H9 (cell line): ENCODE measurements at regions not wholly inside any gene's neighbourhood (a gene's known extent, or its start where the extent isn't known, plus 50 kb on each side); places are given as distances from the start of the nearest gene placed in this dataset.

Experiments used
- DNase-seq: peaks from one replicate; pipeline ENCODE4 v3.0.0-alpha.2; 2017
- H2AFZ ChIP-seq: one replicate; pipeline ENCODE4 v1.6.1; 2013; ENCODE audit warnings: mild to moderate bottlenecking, low read length, control low read depth, moderate library complexity
- H2AK5ac ChIP-seq: 2 replicates; pipeline ENCODE4 v1.6.1; 2013; ENCODE audit warnings: low read length, control low read depth, mixed read lengths; ENCODE audit not compliant: insufficient read length
- H2BK120ac ChIP-seq: one replicate; pipeline ENCODE4 v1.6.1; 2013; ENCODE audit warnings: low read depth, mild to moderate bottlenecking, low read length, control low read depth, inconsistent platforms; ENCODE audit not compliant: poor library complexity, severe bottlenecking
- H2BK12ac ChIP-seq: 2 replicates; pipeline ENCODE4 v1.6.1; 2013; ENCODE audit warnings: low read length, control low read depth, mixed read lengths, low read depth; ENCODE audit not compliant: insufficient read length
- H2BK15ac ChIP-seq: 2 replicates; pipeline ENCODE4 v1.6.1; 2013; ENCODE audit warnings: low read depth, low read length, control low read depth
- H2BK20ac ChIP-seq: one replicate; pipeline ENCODE4 v1.6.1; 2013; ENCODE audit warnings: low read depth, mild to moderate bottlenecking, low read length, control low read depth, inconsistent platforms; ENCODE audit not compliant: poor library complexity, severe bottlenecking
- H2BK5ac ChIP-seq: 2 replicates; pipeline ENCODE4 v1.6.1; 2013; ENCODE audit warnings: low read length, control low read depth, mixed read lengths; ENCODE audit not compliant: insufficient read length
- H3K14ac ChIP-seq: 2 replicates; pipeline ENCODE4 v1.6.1; 2013; ENCODE audit warnings: low read length, control low read depth; ENCODE audit not compliant: insufficient read depth
- H3K18ac ChIP-seq: 2 replicates; pipeline ENCODE4 v1.6.1; 2013; ENCODE audit warnings: low read depth, mild to moderate bottlenecking, mixed read lengths, low read length, control low read depth; ENCODE audit not compliant: insufficient read length
- H3K23ac ChIP-seq: 2 replicates; pipeline ENCODE4 v1.6.1; 2013; ENCODE audit warnings: low read length, control low read depth, mixed read lengths, low read depth; ENCODE audit not compliant: insufficient read length
- H3K23me2 ChIP-seq: 2 replicates; pipeline ENCODE4 v1.6.1; 2013; ENCODE audit warnings: low read depth, mild to moderate bottlenecking, mixed read lengths, low read length, control low read depth; ENCODE audit not compliant: insufficient read length, poor library complexity, severe bottlenecking
- H3K27ac ChIP-seq: 2 replicates; pipeline ENCODE4 v1.5.1; 2013; ENCODE audit warnings: low read length, control low read depth, mixed read lengths, low read depth; ENCODE audit not compliant: insufficient read length
- H3K27me3 ChIP-seq: 2 replicates; pipeline ENCODE4 v1.6.1; 2013; ENCODE audit warnings: low read length, control low read depth, inconsistent platforms; ENCODE audit not compliant: insufficient read depth
- H3K4ac ChIP-seq: 2 replicates; pipeline ENCODE4 v1.6.1; 2013; ENCODE audit warnings: low read depth, mild to moderate bottlenecking, control low read depth, inconsistent platforms, low read length, moderate library complexity
- H3K4me1 ChIP-seq: 2 replicates; pipeline ENCODE4 v1.6.1; 2013; ENCODE audit warnings: low read length, control low read depth, inconsistent platforms; ENCODE audit not compliant: insufficient read depth
- H3K4me2 ChIP-seq: 2 replicates; pipeline ENCODE4 v1.6.1; 2013; ENCODE audit warnings: low read length, control low read depth, mixed read lengths; ENCODE audit not compliant: insufficient read length, insufficient read depth
- H3K56ac ChIP-seq: 2 replicates; pipeline ENCODE4 v1.6.1; 2013; ENCODE audit warnings: low read depth, mild to moderate bottlenecking, mixed read lengths, low read length, control low read depth; ENCODE audit not compliant: insufficient read length
- H3K79me1 ChIP-seq: 2 replicates; pipeline ENCODE4 v1.6.1; 2013; ENCODE audit warnings: low read depth, mild to moderate bottlenecking, moderate library complexity, low read length, control low read depth, inconsistent platforms; ENCODE audit not compliant: insufficient read depth, poor library complexity, severe bottlenecking
- H3K79me2 ChIP-seq: 2 replicates; pipeline ENCODE4 v1.6.1; 2013; ENCODE audit warnings: low read length, control low read depth, inconsistent platforms; ENCODE audit not compliant: insufficient read depth
- H3K9ac ChIP-seq: 2 replicates; pipeline ENCODE4 v1.6.1; 2013; ENCODE audit warnings: low read length, control low read depth, mixed read lengths; ENCODE audit not compliant: insufficient read length; ENCODE audit errors: extremely low read depth
- H3K9me3 ChIP-seq: one replicate; pipeline ENCODE4 v1.6.1; 2013; ENCODE audit warnings: low read depth, low read length, inconsistent platforms; ENCODE audit not compliant: control insufficient read depth
- H3T11ph ChIP-seq: one replicate; pipeline ENCODE4 v1.6.1; 2013; ENCODE audit warnings: mild to moderate bottlenecking, low read length, control low read depth, inconsistent platforms
- H4K20me1 ChIP-seq: one replicate; pipeline ENCODE4 v1.6.1; 2013; ENCODE audit not compliant: control insufficient read depth, insufficient read length, insufficient read depth
- H4K5ac ChIP-seq: 2 replicates; pipeline ENCODE4 v1.6.1; 2013; ENCODE audit warnings: low read depth, mild to moderate bottlenecking, mixed read lengths, low read length, control low read depth; ENCODE audit not compliant: insufficient read length
- H4K8ac ChIP-seq: replicated peaks from 2 replicates; pipeline ENCODE4 v1.6.1; 2013; ENCODE audit warnings: low read length, control low read depth, mixed read lengths, low read depth; ENCODE audit not compliant: insufficient read length
- H4K91ac ChIP-seq: 2 replicates; pipeline ENCODE4 v1.6.1; 2013; ENCODE audit warnings: low read depth, mild to moderate bottlenecking, moderate library complexity, mixed read lengths, low read length, control low read depth; ENCODE audit not compliant: insufficient read length
- H3K27ac Mint-ChIP-seq, 3 experiments: 2 replicates in 2 of 3; 3 replicates in 1 of 3; pipeline ENCODE4 v1.8.0; 2020 to 2021; ENCODE audit warnings: mixed read lengths in 3 of 3, mild to moderate bottlenecking in 1 of 3, moderate library complexity in 1 of 3
- H3K27me3 Mint-ChIP-seq: 2 replicates; pipeline ENCODE4 v1.8.0; 2021; ENCODE audit warnings: low read depth, mild to moderate bottlenecking, moderate library complexity, mixed read lengths
- H3K36me3 Mint-ChIP-seq, 3 experiments: 2 replicates in 2 of 3; 3 replicates in 1 of 3; pipeline ENCODE4 v1.8.0; 2020 to 2021; ENCODE audit warnings: low read depth in 3 of 3, mixed read lengths in 3 of 3; ENCODE audit not compliant: insufficient read depth in 1 of 3
- H3K4me1 Mint-ChIP-seq, 2 experiments: 2 replicates each; pipeline ENCODE4 v1.8.0; 2020; ENCODE audit warnings: mixed read lengths in 2 of 2
- H3K4me3 Mint-ChIP-seq, 2 experiments: 2 replicates in 1 of 2; 3 replicates in 1 of 2; pipeline ENCODE4 v1.8.0; 2020 to 2021; ENCODE audit warnings: mild to moderate bottlenecking in 2 of 2, mixed read lengths in 2 of 2, moderate library complexity in 1 of 2
- H3K9me3 Mint-ChIP-seq, 2 experiments: 2 replicates in 1 of 2; 3 replicates in 1 of 2; pipeline ENCODE4 v1.8.0; 2020; ENCODE audit warnings: mild to moderate bottlenecking in 2 of 2, mixed read lengths in 2 of 2, moderate library complexity in 1 of 2
- CTCF ChIP-seq: fragments of 200-600 bp; sonication (generic); conservative IDR thresholded peaks from 3 replicates; pipeline ENCODE4 v1.8.0; 2021; ENCODE audit warnings: antibody characterized with exemption, mild to moderate bottlenecking
- WGBS: extraction: QIAGEN DNeasy Blood & Tissue Kit; methylation state at CpG from one replicate; pipeline ENCODE4 v1.1.7; 2013; ENCODE audit warnings: missing lambda C conversion rate, low lambda C conversion rate, mixed read lengths; ENCODE audit not compliant: insufficient read length; ENCODE audit errors: extremely low coverage; 5-methylcytosine and 5-hydroxymethylcytosine counted together

- H2BK20ac ChIP-seq = no peak overlapping the region
- H3K27ac ChIP-seq = no peak overlapping the region
- Mint-ChIP-seq H3K4me1 (peaks cover 35 to 44% of the 10 kb centered on the region in 2 experiments), H3K9me3 (no peaks in the 10 kb centered on the region; a peak in 1 of 5 replicates), H3K27ac (no peak overlapping the region), H3K4me3 (no peak overlapping the region), H3K27me3 (no peaks in the 10 kb centered on the region), H3K36me3 (peaks cover 0 to 4% (median 0%) of the 10 kb centered on the region in 3 experiments; a peak in 2 of 7 replicates)
- H4K5ac ChIP-seq = no peak overlapping the region
- H2BK120ac ChIP-seq = no peak overlapping the region
- TF ChIP-seq CTCF = no peak
- no peaks in the 10 kb centered on the region for H3K23me2 ChIP-seq
- H3K9ac ChIP-seq = no peak overlapping the region
- H2BK5ac ChIP-seq = no peak overlapping the region
- no peak overlapping the region for H3K4ac ChIP-seq
- H3K9me3 ChIP-seq = no peaks in the 10 kb centered on the region
- no peak overlapping the region for H2BK12ac ChIP-seq
- no peak overlapping the region for H3K56ac ChIP-seq
- H4K91ac ChIP-seq = no peak overlapping the region
- no peak overlapping the region for H2AFZ ChIP-seq
- no peaks in the 10 kb centered on the region for H3K79me1 ChIP-seq
- no peaks in the 10 kb centered on the region for H4K20me1 ChIP-seq
- H3K27me3 ChIP-seq = no peaks in the 10 kb centered on the region
- WGBS = no CpG with 5 or more reads among the region's 4 CpGs
- peaks cover 18% of the 10 kb centered on the region; the same call in 1 of the 2 replicates for H3K4me1 ChIP-seq
- no peak overlapping the region for H3K14ac ChIP-seq
- H4K8ac ChIP-seq = no peak overlapping the region
- H3K79me2 ChIP-seq = no peaks in the 10 kb centered on the region
- H3K18ac ChIP-seq = no peak overlapping the region
- no peak overlapping the region for H2AK5ac ChIP-seq
- H3K23ac ChIP-seq = no peak overlapping the region
- no peak for DNase-seq
- no peak overlapping the region for H3K4me2 ChIP-seq
- H2BK15ac ChIP-seq = no peak overlapping the region
- no peak overlapping the region for H3T11ph ChIP-seq
These were observed 524.1 kb downstream of the GRIN2A start for GRCh38 chr16:9658164-9658563.
